Right atrium auricular region (tissue), 2 donors: ENCODE measurements at regions not wholly inside any gene's neighbourhood (a gene's known extent, or its start where the extent isn't known, plus 50 kb on each side); places are given as distances from the start of the nearest gene placed in this dataset.

Source experiments
- DNase-seq: peaks from one replicate; pipeline ENCODE4 v3.0.0-alpha.2; 2019; ENCODE audit warnings: low spot score
- H3K27ac ChIP-seq, 2 donors: fragments of 200-600 bp; sonication (generic); 1 replicate in 1 of 2; 2 replicates in 1 of 2; pipeline ENCODE4 v1.5.1; 2016 to 2019
- H3K27me3 ChIP-seq, 2 donors: fragments of 200-600 bp; sonication (generic); one replicate each; pipeline versions ENCODE4 v1.5.1 to v1.6.0; 2017 to 2019
- H3K36me3 ChIP-seq: fragments of 200-600 bp; sonication (generic); one replicate; pipeline ENCODE4 v1.5.1; 2016
- H3K4me1 ChIP-seq, 2 donors: fragments of 200-600 bp; sonication (generic); one replicate each; pipeline versions ENCODE4 v1.5.1 to v1.6.0; 2017 to 2019
- H3K4me3 ChIP-seq, 2 donors: fragments of 200-600 bp; sonication (generic); 1 replicate in 1 of 2; 2 replicates in 1 of 2; pipeline ENCODE4 v1.5.1; 2017 to 2019; ENCODE audit warnings: mild to moderate bottlenecking in 1 of 2, moderate library complexity in 1 of 2
- H3K9me3 ChIP-seq, 2 donors: fragments of 200-600 bp; sonication (generic); one replicate each; pipeline ENCODE4 v1.5.1; 2019
- TF ChIP-seq, protein P1 (sequence below), 2 donors: fragments of 200-600 bp; sonication (generic); IDR thresholded peaks; one replicate each; pipeline ENCODE4 v1.5.1; 2019; ENCODE audit warnings: antibody characterized with exemption in 2 of 2

DNA sequence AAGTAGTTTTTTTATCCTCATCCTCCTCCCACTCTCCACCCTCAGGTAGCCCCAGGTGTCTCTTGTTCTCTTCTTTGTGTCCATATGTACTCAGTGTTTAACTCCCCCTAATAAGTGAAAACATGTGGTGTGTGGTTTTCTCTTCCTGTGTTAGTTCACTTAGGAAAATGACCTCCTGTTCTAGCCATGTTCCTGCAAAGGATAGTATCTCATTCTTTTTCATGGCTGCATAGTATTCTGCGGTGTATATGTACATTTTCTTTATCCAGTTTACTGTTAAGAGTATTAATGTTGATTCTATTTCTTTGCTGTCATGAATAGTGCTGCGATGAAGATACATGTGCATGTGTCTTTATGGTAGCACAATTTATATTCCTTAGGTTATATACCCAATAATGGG is 68.4 kb upstream of the RANBP3L start:
- TF ChIP-seq, protein P1, sequence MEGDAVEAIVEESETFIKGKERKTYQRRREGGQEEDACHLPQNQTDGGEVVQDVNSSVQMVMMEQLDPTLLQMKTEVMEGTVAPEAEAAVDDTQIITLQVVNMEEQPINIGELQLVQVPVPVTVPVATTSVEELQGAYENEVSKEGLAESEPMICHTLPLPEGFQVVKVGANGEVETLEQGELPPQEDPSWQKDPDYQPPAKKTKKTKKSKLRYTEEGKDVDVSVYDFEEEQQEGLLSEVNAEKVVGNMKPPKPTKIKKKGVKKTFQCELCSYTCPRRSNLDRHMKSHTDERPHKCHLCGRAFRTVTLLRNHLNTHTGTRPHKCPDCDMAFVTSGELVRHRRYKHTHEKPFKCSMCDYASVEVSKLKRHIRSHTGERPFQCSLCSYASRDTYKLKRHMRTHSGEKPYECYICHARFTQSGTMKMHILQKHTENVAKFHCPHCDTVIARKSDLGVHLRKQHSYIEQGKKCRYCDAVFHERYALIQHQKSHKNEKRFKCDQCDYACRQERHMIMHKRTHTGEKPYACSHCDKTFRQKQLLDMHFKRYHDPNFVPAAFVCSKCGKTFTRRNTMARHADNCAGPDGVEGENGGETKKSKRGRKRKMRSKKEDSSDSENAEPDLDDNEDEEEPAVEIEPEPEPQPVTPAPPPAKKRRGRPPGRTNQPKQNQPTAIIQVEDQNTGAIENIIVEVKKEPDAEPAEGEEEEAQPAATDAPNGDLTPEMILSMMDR (IDR thresholded peaks at IDR 0.05), result no peak
- H3K9me3 ChIP-seq, result no peaks in the 10 kb centered on the region
- H3K4me1 ChIP-seq, result peaks cover 0 to 5% of the 10 kb centered on the region in 2 donors
- no peak overlapping the region for H3K4me3 ChIP-seq
- H3K36me3 ChIP-seq, result no peaks in the 10 kb centered on the region
- DNase-seq, result no peak
- H3K27ac ChIP-seq, result no peak overlapping the region
- no peaks in the 10 kb centered on the region for H3K27me3 ChIP-seq

DNA sequence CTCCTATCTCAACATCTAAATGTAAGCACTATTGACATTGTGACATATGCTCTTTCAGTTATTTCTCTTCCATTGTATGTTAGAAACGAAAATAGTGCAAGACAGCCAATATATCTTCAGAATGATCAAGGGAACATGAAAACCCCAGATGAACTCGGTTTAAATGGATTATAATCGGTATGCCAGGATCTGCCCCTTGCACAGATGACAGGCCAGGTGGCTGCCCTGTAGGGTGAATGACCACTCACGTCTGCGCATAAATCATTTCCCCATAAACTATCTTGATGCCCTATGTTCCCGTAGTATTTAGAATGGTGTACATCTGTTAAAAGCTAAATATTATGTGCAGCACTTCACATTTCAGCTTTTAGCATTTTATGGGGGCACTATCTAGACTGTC is 69.7 kb upstream of the RANBP3L start:
- TF ChIP-seq, protein P1 (IDR thresholded peaks at IDR 0.05), result no peak
- H3K36me3 ChIP-seq, result no peaks in the 10 kb centered on the region
- no peaks in the 10 kb centered on the region for H3K27me3 ChIP-seq
- no peak overlapping the region for H3K4me3 ChIP-seq
- no peak for DNase-seq
- no peaks in the 10 kb centered on the region for H3K9me3 ChIP-seq
- H3K4me1 ChIP-seq, result peaks cover 0 to 5% of the 10 kb centered on the region in 2 donors
- H3K27ac ChIP-seq, result no peak overlapping the region

- Histone ChIP-seq H3K4me1 (no peaks in the 10 kb centered on the region), H3K27me3 (no peaks in the 10 kb centered on the region), H3K4me3 (no peak overlapping the region), H3K36me3 (no peaks in the 10 kb centered on the region), H3K27ac (no peak overlapping the region), H3K9me3 (no peaks in the 10 kb centered on the region)
- TF ChIP-seq, protein P1 (IDR thresholded peaks at IDR 0.05), result no peak
- peak; percentile 92 for DNase-seq
Measured at GRCh38 chr5:36373527-36374086, 71.9 kb upstream of the RANBP3L start.

DNA sequence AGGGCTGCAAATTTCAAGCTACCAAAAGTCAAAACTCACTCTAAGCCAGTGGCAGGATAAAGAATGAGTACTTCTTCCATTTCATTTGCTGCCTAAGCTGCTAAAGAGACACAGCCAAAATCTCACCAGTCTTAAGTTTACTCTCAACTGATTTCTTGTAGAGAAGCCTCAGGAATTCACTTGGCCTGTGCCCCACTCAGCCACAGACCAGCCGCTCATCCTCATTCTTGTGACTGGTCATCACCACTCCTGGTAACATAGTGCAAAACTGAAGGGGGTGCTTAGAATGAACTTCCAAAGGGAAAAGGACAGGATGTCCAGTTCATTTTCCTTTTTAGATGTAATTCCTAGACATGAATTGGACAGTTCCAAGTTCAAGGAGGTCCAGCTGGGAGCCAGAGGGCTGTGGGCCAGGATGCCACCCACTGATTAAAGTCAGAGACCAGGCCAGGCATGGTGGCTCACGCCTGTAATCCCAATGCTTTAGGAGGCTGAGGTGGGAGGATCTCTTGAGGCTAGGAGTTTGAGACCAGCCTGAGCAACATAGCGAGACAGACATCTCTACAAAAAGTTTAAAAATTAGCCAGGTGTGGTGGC is 72.7 kb upstream of the RANBP3L start:
- Histone ChIP-seq H3K9me3 (no peaks in the 10 kb centered on the region), H3K27ac (no peak overlapping the region), H3K4me1 (no peaks in the 10 kb centered on the region), H3K27me3 (no peaks in the 10 kb centered on the region), H3K4me3 (no peak overlapping the region), H3K36me3 (no peaks in the 10 kb centered on the region)
- TF ChIP-seq, protein P1 (IDR thresholded peaks at IDR 0.05), result no peak
- DNase-seq, result no peak

DNA sequence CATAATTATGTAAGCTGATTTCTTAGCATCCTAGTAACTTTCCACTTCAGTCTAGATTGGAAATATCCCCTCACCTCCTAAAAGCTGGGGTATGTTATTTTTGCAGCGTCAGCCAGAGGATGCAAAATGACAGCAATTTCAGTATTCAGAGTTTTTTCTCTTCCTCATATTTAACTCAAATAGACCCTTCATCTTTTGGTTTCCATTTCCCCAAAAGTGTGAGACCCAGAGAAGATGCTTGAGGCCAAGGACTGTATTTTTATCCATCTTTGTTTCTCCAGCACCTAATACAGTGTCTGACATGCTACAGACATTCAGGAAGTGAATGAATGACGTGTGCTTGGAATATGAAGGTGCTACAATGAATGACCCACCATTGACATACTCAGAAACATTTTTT is 75.5 kb upstream of the RANBP3L start:
- no peaks in the 10 kb centered on the region for H3K4me1 ChIP-seq
- H3K36me3 ChIP-seq, result no peaks in the 10 kb centered on the region
- no peaks in the 10 kb centered on the region for H3K27me3 ChIP-seq
- no peaks in the 10 kb centered on the region for H3K9me3 ChIP-seq
- H3K4me3 ChIP-seq, result no peak overlapping the region
- TF ChIP-seq, protein P1 (IDR thresholded peaks at IDR 0.05), result no peak
- H3K27ac ChIP-seq, result no peak overlapping the region
- no peak for DNase-seq

- H3K27ac ChIP-seq, result no peak overlapping the region
- H3K36me3 ChIP-seq, result no peaks in the 10 kb centered on the region
- no peak for DNase-seq
- H3K27me3 ChIP-seq, result no peaks in the 10 kb centered on the region
- H3K4me1 ChIP-seq, result no peaks in the 10 kb centered on the region
- TF ChIP-seq, protein P1 (IDR thresholded peaks at IDR 0.05), result no peak
- no peak overlapping the region for H3K4me3 ChIP-seq
- no peaks in the 10 kb centered on the region for H3K9me3 ChIP-seq
Measured at GRCh38 chr5:36378551-36378950, 76.8 kb upstream of the RANBP3L start.
